ENCODE measurements at regions not wholly inside any gene's neighbourhood (a gene's known extent, or its start where the extent isn't known, plus 50 kb on each side); places are given as distances from the start of the nearest gene placed in this dataset.

GRCh38 chr14:53896726-53897125 is 59.9 kb downstream of the BMP4 start:
- no peak for DNase-seq (ENCODE audit: low spot score)

GRCh38 chr14:53894456-53894855 is 62.2 kb downstream of the BMP4 start:
- peak; percentile 74 for DNase-seq (ENCODE audit: low spot score)

GRCh38 chr14:53893374-53893773 is 63.3 kb downstream of the BMP4 start:
- DNase-seq (ENCODE audit: low spot score) = no peak

GRCh38 chr14:53890611-53891101 is 66.0 kb downstream of the BMP4 start:
- no peak for DNase-seq (ENCODE audit: low spot score)

GRCh38 chr14:53888535-53889386 is 67.9 kb downstream of the BMP4 start:
- no peak for DNase-seq (ENCODE audit: low spot score)

GRCh38 chr14:53885136-53885640 is 71.4 kb downstream of the BMP4 start:
- DNase-seq (ENCODE audit: low spot score) = peak; percentile 35

GRCh38 chr14:53884601-53885000 is 72.0 kb downstream of the BMP4 start:
- no peak for DNase-seq (ENCODE audit: low spot score)

GRCh38 chr14:53883739-53884138 is 72.9 kb downstream of the BMP4 start:
- no peak for DNase-seq (ENCODE audit: low spot score)

GRCh38 chr14:53882684-53883083 is 73.9 kb downstream of the BMP4 start:
- DNase-seq (ENCODE audit: low spot score) = no peak

GRCh38 chr14:53881921-53882320 is 74.7 kb downstream of the BMP4 start:
- no peak for DNase-seq (ENCODE audit: low spot score)

- DNase-seq (ENCODE audit: low spot score) = peak; percentile 90
Observed at GRCh38 chr14:53881161-53881871, 75.3 kb downstream of the BMP4 start.

GRCh38 chr14:53880761-53881160 is 75.9 kb downstream of the BMP4 start:
- DNase-seq (ENCODE audit: low spot score) = no peak

- DNase-seq (ENCODE audit: low spot score) = no peak
Observed at GRCh38 chr14:53879747-53880146, 76.9 kb downstream of the BMP4 start.

- no peak for DNase-seq (ENCODE audit: low spot score)
Observed at GRCh38 chr14:53879022-53879686, 77.5 kb downstream of the BMP4 start.

GRCh38 chr14:53875324-53875897 is 81.2 kb downstream of the BMP4 start:
- no peak for DNase-seq (ENCODE audit: low spot score)

- no peak for DNase-seq (ENCODE audit: low spot score)
Observed at GRCh38 chr14:53874704-53875103, 81.9 kb downstream of the BMP4 start.

GRCh38 chr14:53872681-53873089 is 83.9 kb downstream of the BMP4 start:
- peak; percentile 87 for DNase-seq (ENCODE audit: low spot score)

GRCh38 chr14:53871951-53872350 is 84.7 kb downstream of the BMP4 start:
- DNase-seq (ENCODE audit: low spot score) = peak; percentile 77

GRCh38 chr14:53871011-53871410 is 85.6 kb downstream of the BMP4 start:
- no peak for DNase-seq (ENCODE audit: low spot score)

GRCh38 chr14:53865711-53866110 is 90.9 kb downstream of the BMP4 start:
- DNase-seq (ENCODE audit: low spot score) = peak; percentile 73

GRCh38 chr14:53861781-53862180 is 94.8 kb downstream of the BMP4 start:
- DNase-seq (ENCODE audit: low spot score) = no peak

- DNase-seq (ENCODE audit: low spot score) = no peak
Observed at GRCh38 chr14:53858345-53858684, 98.3 kb downstream of the BMP4 start.

All from umbilical cord (tissue), 1 donor.